ENCODE measurements at regions not wholly inside any gene's neighbourhood (a gene's known extent, or its start where the extent isn't known, plus 50 kb on each side); places are given as distances from the start of the nearest gene placed in this dataset.

GRCh38 chr10:130763491-130763890 lies 548.0 kb downstream of the TCERG1L start:
- TF ChIP-seq CTCF (IDR thresholded peaks at IDR 0.05 in 4 of 5, conservative IDR thresholded peaks at IDR 0.05 in 1 of 5) (no peak), POLR2A (IDR thresholded peaks at IDR 0.05) (no peak)
